ENCODE measurements at regions not wholly inside any gene's neighbourhood (a gene's known extent, or its start where the extent isn't known, plus 50 kb on each side); places are given as distances from the start of the nearest gene placed in this dataset.

DNA sequence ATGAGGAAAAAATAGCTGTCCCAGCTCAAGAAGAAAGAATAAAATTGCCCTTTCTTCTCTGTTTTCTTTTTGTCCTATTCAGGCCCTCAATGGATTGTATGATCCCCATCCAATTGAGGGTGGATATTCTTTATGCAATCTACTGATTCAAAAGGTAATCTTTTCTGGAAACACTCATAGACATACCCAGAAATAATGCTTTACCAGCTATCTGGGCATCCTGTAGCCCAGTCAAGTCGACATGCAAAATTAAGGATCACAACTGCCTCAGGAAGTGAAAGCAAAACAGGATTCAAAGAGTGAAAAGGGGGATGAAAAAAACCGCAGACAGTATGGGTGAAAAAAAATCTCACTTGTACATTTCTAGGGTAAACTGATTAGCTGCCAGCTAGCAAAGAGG lies 410.1 kb downstream of the TBC1D32 start:
- no peak overlapping the region for H2BK12ac ChIP-seq (ENCODE audit: insufficient read length, low read depth, low read length)
- H3K27me3 ChIP-seq (ENCODE audit: insufficient read depth, low read length) = no peaks in the 10 kb centered on the region
- H3K4me1 ChIP-seq (ENCODE audit: insufficient read depth, low read length) = no peaks in the 10 kb centered on the region
- H3K4me2 ChIP-seq (ENCODE audit: insufficient read depth, insufficient read length, low read length) = no peak overlapping the region
- H3T11ph ChIP-seq (ENCODE audit: low read length) = no peak overlapping the region
- peaks cover 25 to 29% of the 10 kb centered on the region in 2 experiments for H3K9me3 Mint-ChIP-seq
- peaks cover 4 to 18% of the 10 kb centered on the region in 2 experiments; a peak in 3 of 4 replicates for H3K4me1 Mint-ChIP-seq
- no peak overlapping the region for H3K23ac ChIP-seq (ENCODE audit: insufficient read length, low read depth, low read length)
- peaks cover 7% of the 10 kb centered on the region for H3K27me3 Mint-ChIP-seq (ENCODE audit: low read depth)
- no peak overlapping the region for H3K4ac ChIP-seq (ENCODE audit: low read depth, low read length)
- H2BK5ac ChIP-seq (ENCODE audit: insufficient read length, low read length) = no peak overlapping the region
- no peaks in the 10 kb centered on the region for H3K79me2 ChIP-seq (ENCODE audit: insufficient read depth, low read length)
- no peaks in the 10 kb centered on the region for H4K20me1 ChIP-seq (ENCODE audit: control insufficient read depth, insufficient read depth, insufficient read length)
- H3K14ac ChIP-seq (ENCODE audit: insufficient read depth, low read length) = no peak overlapping the region
- H3K36me3 Mint-ChIP-seq (ENCODE audit: insufficient read depth in 1 of 3, low read depth in 3 of 3) = peaks cover 6 to 20% (median 7%) of the 10 kb centered on the region in 3 experiments; a peak in 6 of 7 replicates
- H2BK20ac ChIP-seq (ENCODE audit: low read depth, low read length, poor library complexity, severe bottlenecking) = no peak overlapping the region
- no CpG with 5 or more reads among the region's 2 CpGs for WGBS (ENCODE audit: extremely low coverage, insufficient read length, low lambda C conversion rate)
- no peaks in the 10 kb centered on the region for H3K79me1 ChIP-seq (ENCODE audit: insufficient read depth, low read depth, low read length, poor library complexity, severe bottlenecking)
- H3K27ac Mint-ChIP-seq = no peak overlapping the region
- H2AFZ ChIP-seq (ENCODE audit: low read length) = no peak overlapping the region
- H3K18ac ChIP-seq (ENCODE audit: insufficient read length, low read depth, low read length) = no peak overlapping the region
- no peak overlapping the region for H2AK5ac ChIP-seq (ENCODE audit: insufficient read length, low read length)
- H4K91ac ChIP-seq (ENCODE audit: insufficient read length, low read depth, low read length) = no peak overlapping the region
- no peak overlapping the region for H3K27ac ChIP-seq (ENCODE audit: insufficient read length, low read depth, low read length)
- H3K56ac ChIP-seq (ENCODE audit: insufficient read length, low read depth, low read length) = no peak overlapping the region
- no peaks in the 10 kb centered on the region for H3K23me2 ChIP-seq (ENCODE audit: insufficient read length, low read depth, low read length, poor library complexity, severe bottlenecking)
- H3K4me3 Mint-ChIP-seq = no peak overlapping the region
- no peaks in the 10 kb centered on the region for H3K9me3 ChIP-seq (ENCODE audit: control insufficient read depth, low read depth, low read length)
- H2BK120ac ChIP-seq (ENCODE audit: low read depth, low read length, poor library complexity, severe bottlenecking) = no peak overlapping the region
- H4K5ac ChIP-seq (ENCODE audit: insufficient read length, low read depth, low read length) = no peak overlapping the region
- no peak overlapping the region for H3K9ac ChIP-seq (ENCODE audit: extremely low read depth, insufficient read length, low read length)
- no peak overlapping the region for H4K8ac ChIP-seq (replicated peaks; ENCODE audit: insufficient read length, low read depth, low read length)
- TF ChIP-seq, protein P1, sequence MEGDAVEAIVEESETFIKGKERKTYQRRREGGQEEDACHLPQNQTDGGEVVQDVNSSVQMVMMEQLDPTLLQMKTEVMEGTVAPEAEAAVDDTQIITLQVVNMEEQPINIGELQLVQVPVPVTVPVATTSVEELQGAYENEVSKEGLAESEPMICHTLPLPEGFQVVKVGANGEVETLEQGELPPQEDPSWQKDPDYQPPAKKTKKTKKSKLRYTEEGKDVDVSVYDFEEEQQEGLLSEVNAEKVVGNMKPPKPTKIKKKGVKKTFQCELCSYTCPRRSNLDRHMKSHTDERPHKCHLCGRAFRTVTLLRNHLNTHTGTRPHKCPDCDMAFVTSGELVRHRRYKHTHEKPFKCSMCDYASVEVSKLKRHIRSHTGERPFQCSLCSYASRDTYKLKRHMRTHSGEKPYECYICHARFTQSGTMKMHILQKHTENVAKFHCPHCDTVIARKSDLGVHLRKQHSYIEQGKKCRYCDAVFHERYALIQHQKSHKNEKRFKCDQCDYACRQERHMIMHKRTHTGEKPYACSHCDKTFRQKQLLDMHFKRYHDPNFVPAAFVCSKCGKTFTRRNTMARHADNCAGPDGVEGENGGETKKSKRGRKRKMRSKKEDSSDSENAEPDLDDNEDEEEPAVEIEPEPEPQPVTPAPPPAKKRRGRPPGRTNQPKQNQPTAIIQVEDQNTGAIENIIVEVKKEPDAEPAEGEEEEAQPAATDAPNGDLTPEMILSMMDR (conservative IDR thresholded peaks at IDR 0.05) = no peak
- H2BK15ac ChIP-seq (ENCODE audit: low read depth, low read length) = no peak overlapping the region
- no peak for DNase-seq

All from H9 (cell line).